HUES48 (cell line): ENCODE measurements at regions not wholly inside any gene's neighbourhood (a gene's known extent, or its start where the extent isn't known, plus 50 kb on each side); places are given as distances from the start of the nearest gene placed in this dataset.

Experiments used
- H3K27ac ChIP-seq: one replicate; pipeline ENCODE4 v1.7.0; 2013; ENCODE audit warnings: low read depth, low read length, inconsistent platforms
- H3K27me3 ChIP-seq: 2 replicates; pipeline ENCODE4 v1.6.1; 2013; ENCODE audit warnings: mild to moderate bottlenecking, low read length; ENCODE audit not compliant: control insufficient read depth, insufficient read depth
- H3K36me3 ChIP-seq: 2 replicates; pipeline ENCODE4 v1.6.1; 2013; ENCODE audit warnings: low read length; ENCODE audit not compliant: control insufficient read depth, insufficient read depth
- H3K4me1 ChIP-seq: 2 replicates; pipeline ENCODE4 v1.6.1; 2013; ENCODE audit warnings: mild to moderate bottlenecking, low read length; ENCODE audit not compliant: control insufficient read depth, insufficient read depth
- H3K4me3 ChIP-seq: 2 replicates; pipeline ENCODE4 v1.5.1; 2013; ENCODE audit warnings: mild to moderate bottlenecking, low read depth, low read length
- H3K9ac ChIP-seq: 2 replicates; pipeline ENCODE4 v1.6.1; 2013; ENCODE audit warnings: mild to moderate bottlenecking, low read depth, low read length, moderate library complexity
- H3K9me3 ChIP-seq: 2 replicates; pipeline ENCODE4 v1.6.1; 2013; ENCODE audit warnings: low read length; ENCODE audit not compliant: control insufficient read depth, insufficient read depth

DNA sequence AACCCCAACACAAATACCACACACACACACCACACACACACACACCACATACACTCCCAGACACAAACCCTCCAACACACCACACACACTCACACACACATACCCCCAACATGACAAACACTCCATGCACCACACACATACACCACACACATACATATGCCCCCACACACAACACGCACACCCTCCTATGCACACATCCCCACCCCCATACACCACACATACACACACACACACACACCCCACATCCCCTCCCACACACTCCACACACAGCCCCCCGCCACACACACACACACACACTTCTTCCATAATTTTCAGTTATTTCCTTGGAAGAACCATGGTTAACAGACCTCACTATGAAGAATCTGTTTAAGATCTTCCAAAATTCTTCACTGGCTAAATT lies 173.5 kb upstream of the KCNIP4 start:
- Histone ChIP-seq H3K27me3 (no peaks in the 10 kb centered on the region), H3K9ac (no peak overlapping the region), H3K36me3 (no peaks in the 10 kb centered on the region), H3K4me1 (no peaks in the 10 kb centered on the region), H3K27ac (no peak overlapping the region), H3K4me3 (no peak overlapping the region), H3K9me3 (peaks cover 18% of the 10 kb centered on the region)

DNA sequence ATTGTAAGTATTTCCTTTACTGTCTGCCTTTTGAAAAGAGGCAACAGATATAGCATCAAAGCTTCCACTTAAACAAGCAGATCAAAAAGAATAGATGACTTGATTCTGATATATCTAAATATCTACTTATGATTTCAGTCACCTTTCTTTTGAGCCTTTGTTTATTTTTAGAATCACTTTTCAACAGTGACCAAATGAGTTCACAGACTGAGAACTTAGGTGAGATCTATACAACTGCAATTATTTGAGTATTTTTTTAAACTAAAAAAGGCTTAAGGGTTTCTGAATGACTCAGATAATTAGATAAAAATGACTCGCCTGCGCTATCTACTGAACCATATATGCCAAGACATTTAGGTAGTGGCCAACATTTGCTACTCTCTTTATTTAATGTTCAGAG lies 166.7 kb upstream of the KCNIP4 start:
- Histone ChIP-seq H3K27ac (no peak overlapping the region), H3K9ac (no peak overlapping the region), H3K9me3 (no peaks in the 10 kb centered on the region), H3K27me3 (no peaks in the 10 kb centered on the region), H3K4me3 (no peak overlapping the region), H3K36me3 (no peaks in the 10 kb centered on the region), H3K4me1 (no peaks in the 10 kb centered on the region)

GRCh38 chr4:22103768-22104167 lies 155.2 kb upstream of the KCNIP4 start:
- Histone ChIP-seq H3K9me3 (no peaks in the 10 kb centered on the region), H3K36me3 (no peaks in the 10 kb centered on the region), H3K27ac (no peak overlapping the region), H3K27me3 (no peaks in the 10 kb centered on the region), H3K4me3 (no peak overlapping the region), H3K4me1 (no peaks in the 10 kb centered on the region), H3K9ac (no peak overlapping the region)

DNA sequence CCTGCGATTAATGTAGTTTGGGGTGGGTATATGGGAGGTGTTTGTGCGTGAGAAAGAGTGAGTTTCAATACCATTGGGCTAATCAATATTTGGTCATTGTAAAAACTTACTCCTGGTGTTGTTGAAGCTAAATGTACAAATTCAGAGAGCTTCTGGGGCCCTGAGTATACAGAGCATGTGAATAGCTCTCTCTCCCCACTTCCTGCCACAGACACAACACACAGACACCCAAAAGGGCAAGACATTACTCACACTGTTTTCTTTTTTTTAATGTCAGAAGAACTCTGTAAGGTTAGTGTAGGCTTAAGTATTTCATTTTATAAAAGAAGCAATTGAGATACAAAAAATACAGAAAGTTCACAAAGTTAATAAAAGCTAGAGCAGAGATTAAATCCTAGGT lies 151.3 kb upstream of the KCNIP4 start:
- no peak overlapping the region for H3K9ac ChIP-seq
- H3K27me3 ChIP-seq: no peaks in the 10 kb centered on the region
- H3K27ac ChIP-seq: no peak overlapping the region
- H3K36me3 ChIP-seq: no peaks in the 10 kb centered on the region
- no peak overlapping the region for H3K4me3 ChIP-seq
- no peaks in the 10 kb centered on the region for H3K9me3 ChIP-seq
- no peaks in the 10 kb centered on the region for H3K4me1 ChIP-seq

DNA sequence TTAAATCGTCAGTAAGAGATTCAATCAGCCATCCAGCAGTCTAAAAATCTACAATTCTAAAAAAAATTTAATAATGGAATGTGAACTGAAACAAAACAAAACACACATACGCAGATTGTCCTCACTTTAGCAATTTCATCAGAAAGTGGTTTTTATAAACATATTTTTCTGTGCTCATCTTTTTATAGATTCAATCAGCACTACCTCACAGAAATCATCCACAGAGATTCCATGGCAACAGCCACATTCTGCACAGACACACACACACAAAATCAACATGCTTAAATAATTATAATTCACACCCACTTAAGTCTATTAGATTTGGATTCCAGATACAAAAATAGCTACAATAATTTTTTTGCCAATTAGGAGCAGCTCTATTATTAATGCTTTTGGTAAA lies 149.0 kb upstream of the KCNIP4 start:
- Histone ChIP-seq H3K9ac (no peak overlapping the region), H3K27me3 (no peaks in the 10 kb centered on the region), H3K27ac (no peak overlapping the region), H3K4me1 (no peaks in the 10 kb centered on the region), H3K9me3 (no peaks in the 10 kb centered on the region), H3K36me3 (no peaks in the 10 kb centered on the region), H3K4me3 (no peak overlapping the region)

- Histone ChIP-seq H3K27ac (no peak overlapping the region), H3K9me3 (no peaks in the 10 kb centered on the region), H3K27me3 (no peaks in the 10 kb centered on the region), H3K4me3 (no peak overlapping the region), H3K4me1 (peaks cover 6% of the 10 kb centered on the region; the same call in 1 of the 2 replicates), H3K36me3 (no peaks in the 10 kb centered on the region), H3K9ac (no peak overlapping the region)
Measured at GRCh38 chr4:22094217-22094616, 145.6 kb upstream of the KCNIP4 start.

DNA sequence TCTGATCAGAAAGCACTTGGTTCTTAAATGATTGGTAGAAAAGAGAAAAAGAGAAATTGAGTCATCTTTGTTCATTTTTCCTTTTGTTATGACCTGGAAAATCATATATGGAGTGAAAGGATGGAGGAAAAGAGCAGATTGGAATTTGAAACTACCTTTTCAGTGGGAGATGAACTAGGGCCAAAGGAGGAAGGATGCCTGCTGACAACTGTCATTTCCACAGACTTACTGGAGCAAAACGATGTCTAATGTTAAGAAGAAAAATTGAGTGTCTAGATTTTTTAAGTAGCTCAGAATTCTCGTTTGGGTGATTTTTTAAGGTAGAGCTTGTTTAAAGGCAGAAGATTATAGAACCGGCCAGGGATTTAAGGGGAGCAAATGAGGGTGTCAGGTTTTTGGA lies 144.6 kb upstream of the KCNIP4 start:
- no peak overlapping the region for H3K4me3 ChIP-seq
- H3K27ac ChIP-seq: no peak overlapping the region
- H3K4me1 ChIP-seq: peaks cover 6% of the 10 kb centered on the region; the same call in 1 of the 2 replicates
- H3K9me3 ChIP-seq: no peaks in the 10 kb centered on the region
- H3K9ac ChIP-seq: no peak overlapping the region
- no peaks in the 10 kb centered on the region for H3K36me3 ChIP-seq
- H3K27me3 ChIP-seq: no peaks in the 10 kb centered on the region

DNA sequence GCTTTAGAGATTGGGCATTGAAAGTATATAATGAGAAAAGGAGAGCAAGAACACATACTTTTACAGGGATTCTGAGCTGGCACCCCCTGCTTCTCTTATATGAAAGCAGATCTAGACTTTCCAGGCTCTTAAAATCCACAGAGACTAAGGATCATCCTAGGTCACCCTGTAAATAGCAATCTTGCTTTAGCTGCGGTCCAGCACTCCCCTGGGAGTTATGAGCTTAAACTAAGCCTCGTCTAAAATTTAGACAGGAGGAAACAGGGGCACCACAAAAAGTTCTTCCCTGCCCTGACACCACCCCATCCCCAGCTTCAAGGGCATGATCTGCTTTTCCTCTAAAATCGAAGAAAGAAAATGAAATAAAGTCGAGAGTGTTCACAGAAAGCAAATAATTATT lies 143.3 kb upstream of the KCNIP4 start:
- Histone ChIP-seq H3K9ac (no peak overlapping the region), H3K4me1 (peaks cover 6% of the 10 kb centered on the region; the same call in 1 of the 2 replicates), H3K4me3 (no peak overlapping the region), H3K27me3 (no peaks in the 10 kb centered on the region), H3K9me3 (0 out of 2 replicates have a peak, but pooled peaks cover 5% of the 10 kb centered on the region), H3K27ac (no peak overlapping the region), H3K36me3 (no peaks in the 10 kb centered on the region)

DNA sequence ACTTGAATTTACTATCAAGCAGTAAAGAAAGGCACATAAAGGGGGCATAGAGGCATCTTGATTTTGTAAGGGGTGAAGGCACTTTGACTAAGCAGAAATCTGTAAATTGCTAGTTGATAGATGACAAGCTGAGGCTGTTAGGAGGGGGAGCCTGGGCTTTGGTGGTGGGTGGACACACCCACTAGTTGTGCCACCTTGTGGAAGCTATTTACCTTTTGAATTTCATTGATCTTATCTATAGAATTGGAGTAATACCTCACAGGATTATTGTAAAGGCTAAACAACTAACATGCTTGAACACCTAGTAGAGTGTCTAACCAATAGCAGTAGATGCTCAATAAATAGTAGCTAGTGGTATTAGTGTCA lies 142.8 kb upstream of the KCNIP4 start:
- Histone ChIP-seq H3K27me3 (no peaks in the 10 kb centered on the region), H3K9me3 (0 out of 2 replicates have a peak, but pooled peaks cover 9% of the 10 kb centered on the region), H3K4me1 (peaks cover 6% of the 10 kb centered on the region; the same call in 1 of the 2 replicates), H3K36me3 (no peaks in the 10 kb centered on the region), H3K4me3 (no peak overlapping the region), H3K27ac (no peak overlapping the region), H3K9ac (no peak overlapping the region)

GRCh38 chr4:22090661-22091351 lies 142.2 kb upstream of the KCNIP4 start:
- Histone ChIP-seq H3K27me3 (no peaks in the 10 kb centered on the region), H3K27ac (no peak overlapping the region), H3K9ac (no peak overlapping the region), H3K4me1 (peaks cover 6% of the 10 kb centered on the region; the same call in 1 of the 2 replicates), H3K36me3 (no peaks in the 10 kb centered on the region), H3K4me3 (no peak overlapping the region), H3K9me3 (0 out of 2 replicates have a peak, but pooled peaks cover 13% of the 10 kb centered on the region)

- H3K27me3 ChIP-seq: no peaks in the 10 kb centered on the region
- H3K27ac ChIP-seq: no peak overlapping the region
- H3K9ac ChIP-seq: no peak overlapping the region
- peaks cover 7% of the 10 kb centered on the region; the same call in 1 of the 2 replicates for H3K9me3 ChIP-seq
- H3K36me3 ChIP-seq: no peaks in the 10 kb centered on the region
- no peak overlapping the region for H3K4me3 ChIP-seq
- no peaks in the 10 kb centered on the region for H3K4me1 ChIP-seq
Measured at GRCh38 chr4:22077571-22077970, 129.0 kb upstream of the KCNIP4 start.
